ENCODE measurements at regions not wholly inside any gene's neighbourhood (a gene's known extent, or its start where the extent isn't known, plus 50 kb on each side); places are given as distances from the start of the nearest gene placed in this dataset.

DNA sequence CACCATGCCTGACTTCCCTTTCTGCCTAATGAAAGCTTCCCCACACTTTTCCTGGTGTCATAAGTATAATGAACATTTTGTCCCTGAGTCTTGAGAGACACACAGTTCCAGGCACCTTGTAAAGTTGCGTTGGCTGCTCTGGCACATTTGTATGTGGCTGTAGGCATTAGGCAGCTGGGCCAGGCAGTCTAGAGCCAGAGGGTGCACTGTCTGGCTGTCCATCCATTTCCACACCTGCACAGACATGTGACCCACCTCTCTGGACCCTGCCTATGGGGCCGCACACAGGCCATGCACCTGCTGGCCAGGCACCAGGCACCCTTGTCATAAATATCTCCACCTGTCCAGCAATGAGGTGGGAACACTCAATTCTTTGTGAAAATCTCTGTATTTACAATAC lies 54.7 kb upstream of the ANTXRL start:
- DNase-seq (ENCODE audit: low read depth, low spot score), result no peak
- Histone ChIP-seq H3K27ac (ENCODE audit: insufficient read depth, low read depth, low read length) (no peak overlapping the region), H3K9me1 (replicated peaks; ENCODE audit: control insufficient read depth, extremely low read depth, insufficient read depth, low read length) (no peaks in the 10 kb centered on the region), H3K9me3 (replicated peaks; ENCODE audit: control insufficient read depth, insufficient read depth, low read length) (no peaks in the 10 kb centered on the region), H3K36me3 (ENCODE audit: control insufficient read depth in 2 of 2, extremely low read depth in 1 of 2, insufficient read depth in 2 of 2, low read length in 2 of 2) (no peaks in the 10 kb centered on the region), H2AFZ (ENCODE audit: low read depth, low read length) (no peak overlapping the region), H3K27me3 (ENCODE audit: control insufficient read depth in 2 of 2, insufficient read depth in 2 of 2, low read length in 2 of 2) (no peaks in the 10 kb centered on the region), H3K9ac (replicated peaks; ENCODE audit: extremely low read depth, insufficient read depth, low read length) (no peak overlapping the region), H3K4me1 (ENCODE audit: control insufficient read depth, extremely low read depth, insufficient read depth, low read length) (no peaks in the 10 kb centered on the region), H3K4me3 (replicated peaks in 1 of 3; ENCODE audit: insufficient read depth in 1 of 3, low read depth in 1 of 3, low read length in 3 of 3) (no peak overlapping the region), H4K20me1 (replicated peaks; ENCODE audit: control insufficient read depth, extremely low read depth, insufficient read depth, low read length) (no peaks in the 10 kb centered on the region), H3K4me2 (ENCODE audit: insufficient read depth, low read length) (no peak overlapping the region), H3K79me2 (ENCODE audit: control insufficient read depth, insufficient read depth, low read length) (no peaks in the 10 kb centered on the region)
- no peak for TF ChIP-seq GATA2 (IDR thresholded peaks at IDR 0.05; ENCODE audit: insufficient read depth, insufficient read length, low read depth, low read length)
- TF ChIP-seq, protein P1, sequence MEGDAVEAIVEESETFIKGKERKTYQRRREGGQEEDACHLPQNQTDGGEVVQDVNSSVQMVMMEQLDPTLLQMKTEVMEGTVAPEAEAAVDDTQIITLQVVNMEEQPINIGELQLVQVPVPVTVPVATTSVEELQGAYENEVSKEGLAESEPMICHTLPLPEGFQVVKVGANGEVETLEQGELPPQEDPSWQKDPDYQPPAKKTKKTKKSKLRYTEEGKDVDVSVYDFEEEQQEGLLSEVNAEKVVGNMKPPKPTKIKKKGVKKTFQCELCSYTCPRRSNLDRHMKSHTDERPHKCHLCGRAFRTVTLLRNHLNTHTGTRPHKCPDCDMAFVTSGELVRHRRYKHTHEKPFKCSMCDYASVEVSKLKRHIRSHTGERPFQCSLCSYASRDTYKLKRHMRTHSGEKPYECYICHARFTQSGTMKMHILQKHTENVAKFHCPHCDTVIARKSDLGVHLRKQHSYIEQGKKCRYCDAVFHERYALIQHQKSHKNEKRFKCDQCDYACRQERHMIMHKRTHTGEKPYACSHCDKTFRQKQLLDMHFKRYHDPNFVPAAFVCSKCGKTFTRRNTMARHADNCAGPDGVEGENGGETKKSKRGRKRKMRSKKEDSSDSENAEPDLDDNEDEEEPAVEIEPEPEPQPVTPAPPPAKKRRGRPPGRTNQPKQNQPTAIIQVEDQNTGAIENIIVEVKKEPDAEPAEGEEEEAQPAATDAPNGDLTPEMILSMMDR (IDR thresholded peaks at IDR 0.05; ENCODE audit: extremely low read depth in 1 of 2, insufficient read depth in 1 of 2, low read depth in 1 of 2, low read length in 2 of 2), result no peak
- no peak for TF ChIP-seq POLR2A (IDR thresholded peaks at IDR 0.05; ENCODE audit: low read depth, low read length)
- no peak for TF ChIP-seq MYC (IDR thresholded peaks at IDR 0.05; ENCODE audit: low read depth, low read length)
- no peak for TF ChIP-seq POLR2AphosphoS5 (IDR thresholded peaks at IDR 0.05; ENCODE audit: insufficient read depth, low read depth, low read length)
- no peak for TF ChIP-seq FOS (IDR thresholded peaks at IDR 0.05; ENCODE audit: borderline replicate concordance, insufficient read depth, low read length)
- TF ChIP-seq EZH2 (IDR thresholded peaks at IDR 0.05; ENCODE audit: borderline replicate concordance, low read depth, low read length, severe bottlenecking), result no peak
- TF ChIP-seq, protein P2, sequence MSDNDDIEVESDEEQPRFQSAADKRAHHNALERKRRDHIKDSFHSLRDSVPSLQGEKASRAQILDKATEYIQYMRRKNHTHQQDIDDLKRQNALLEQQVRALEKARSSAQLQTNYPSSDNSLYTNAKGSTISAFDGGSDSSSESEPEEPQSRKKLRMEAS (IDR thresholded peaks at IDR 0.05; ENCODE audit: insufficient read depth, insufficient read length), result no peak
- TF ChIP-seq JUN (IDR thresholded peaks at IDR 0.05; ENCODE audit: borderline replicate concordance, insufficient read depth, insufficient read length, low read depth), result no peak
- ChIA-PET CTCF (no interaction called here), POLR2A (no interaction called here)
- dilution Hi-C loops (cut with MboI; ENCODE audit: extremely low pct_ligation_motif_present, low sequenced_read_pairs) (no loop called here), intact Hi-C loops (cut with micrococcal nuclease) (no loop called here)
- no peak for FAIRE-seq
- no TSS peak for BruUV-seq (replicated peaks)

Data from endothelial cell of umbilical vein (primary cell).